H1 (cell line): ENCODE measurements at regions not wholly inside any gene's neighbourhood (a gene's known extent, or its start where the extent isn't known, plus 50 kb on each side); places are given as distances from the start of the nearest gene placed in this dataset.
A peak's percentile ranks its signal among the peaks of the same experiment; 100 is the strongest.

Source experiments
- CTCF ChIA-PET: fragments of 300-600 bp; sonication (Branson Sonifier 250); formaldehyde crosslinking; loops from one replicate; lab custom pipeline; 2021; ENCODE audit not compliant: partially characterized antibody; lab: Charles Lee
- POLR2A ChIA-PET: fragments of 300-600 bp; sonication (Branson Sonifier 250); formaldehyde crosslinking; loops from one replicate; lab custom pipeline; 2021; ENCODE audit warnings: inconsistent platforms; ENCODE audit not compliant: partially characterized antibody; lab: Charles Lee
- DNase-seq, 2 experiments: peaks; one replicate each; pipeline versions ENCODE4 v3.0.0 to v3.0.0-alpha.2; 2010 to 2022; ENCODE audit warnings: low spot score in 2 of 2, low read depth in 1 of 2, mixed read lengths in 1 of 2
- FAIRE-seq: peaks from 2 replicates; lab custom pipeline; 2011; peaks lifted over from hg19 to GRCh38; lab: Jason Lieb, UNC
- H2AFZ ChIP-seq: 2 replicates; pipeline ENCODE4 v1.8.1; 2012; ENCODE audit warnings: low read length, inconsistent platforms
- H2AK5ac ChIP-seq: 2 replicates; pipeline ENCODE4 v1.6.1; 2013; ENCODE audit warnings: low read depth, low read length
- H2BK120ac ChIP-seq: replicated peaks from 2 replicates; pipeline ENCODE3; 2013; ENCODE audit warnings: low read depth, low read length, inconsistent platforms
- H2BK12ac ChIP-seq: 2 replicates; pipeline ENCODE4 v1.6.1; 2013; ENCODE audit warnings: low read depth, low read length
- H2BK15ac ChIP-seq: 2 replicates; pipeline ENCODE4 v1.6.1; 2013; ENCODE audit warnings: low read length
- H2BK20ac ChIP-seq: 2 replicates; pipeline ENCODE4 v1.6.1; 2013; ENCODE audit warnings: low read length
- H2BK5ac ChIP-seq: 2 replicates; pipeline ENCODE4 v1.6.1; 2013; ENCODE audit warnings: low read depth, low read length
- H3K14ac ChIP-seq: 2 replicates; pipeline ENCODE4 v1.6.1; 2013; ENCODE audit warnings: inconsistent platforms; ENCODE audit not compliant: insufficient read length
- H3K18ac ChIP-seq: 2 replicates; pipeline ENCODE4 v1.6.1; 2013; ENCODE audit warnings: low read length; ENCODE audit errors: extremely low read depth
- H3K23ac ChIP-seq: 2 replicates; pipeline ENCODE4 v1.6.1; 2013; ENCODE audit warnings: inconsistent platforms; ENCODE audit not compliant: insufficient read length
- H3K23me2 ChIP-seq: 2 replicates; pipeline ENCODE4 v1.6.1; 2013; ENCODE audit warnings: low read depth, low read length
- H3K27ac ChIP-seq: 2 replicates; pipeline ENCODE4 v1.6.1; 2011; ENCODE audit warnings: low read depth, low read length, inconsistent platforms
- H3K27me3 ChIP-seq, 4 experiments: replicated peaks in 1 of 4; 1 replicate in 1 of 4; 2 replicates in 3 of 4; pipeline versions ENCODE4 v1.6.1 to v1.8.1; 2011 to 2013; ENCODE audit warnings: low read length in 3 of 4, mild to moderate bottlenecking in 3 of 4, inconsistent platforms in 2 of 4, mixed read lengths in 2 of 4, moderate library complexity in 1 of 4; ENCODE audit not compliant: control insufficient read depth in 3 of 4, insufficient read depth in 3 of 4; ENCODE audit errors: extremely low read depth in 1 of 4
- H3K36me3 ChIP-seq, 4 experiments: 2 replicates each; pipeline versions ENCODE4 v1.6.1 to v1.8.1; 2011 to 2013; ENCODE audit warnings: mild to moderate bottlenecking in 4 of 4, low read length in 3 of 4, moderate library complexity in 2 of 4, control low read depth in 1 of 4, inconsistent platforms in 1 of 4; ENCODE audit not compliant: insufficient read depth in 4 of 4, control insufficient read depth in 2 of 4
- H3K4ac ChIP-seq: replicated peaks from 2 replicates; pipeline ENCODE3; 2013; ENCODE audit warnings: low read length, low read depth, mixed read lengths, inconsistent platforms; ENCODE audit not compliant: insufficient read length
- H3K4me1 ChIP-seq, 4 experiments: replicated peaks in 1 of 4; 1 replicate in 1 of 4; 2 replicates in 3 of 4; pipeline versions ENCODE4 v1.6.1 to v1.8.1; 2011 to 2013; ENCODE audit warnings: low read length in 3 of 4, inconsistent platforms in 2 of 4, mixed read lengths in 1 of 4; ENCODE audit not compliant: insufficient read depth in 4 of 4, control insufficient read depth in 3 of 4
- H3K4me2 ChIP-seq, 2 experiments: 2 replicates each; pipeline versions ENCODE4 v1.6.1 to v1.8.1; 2011 to 2013; ENCODE audit warnings: low read depth in 2 of 2, low read length in 2 of 2, control low read depth in 1 of 2, inconsistent platforms in 1 of 2, mild to moderate bottlenecking in 1 of 2; ENCODE audit not compliant: insufficient read depth in 1 of 2
- H3K4me3 ChIP-seq, 4 experiments: fragments of 200-600, 300-600 bp in 1 of 4; sonication (generic), shearing (Covaris generic), sonication (Bioruptor Twin) in 1 of 4; 2 replicates each; pipeline versions ENCODE4 v1.5.1 to v1.8.1; 2011 to 2016; ENCODE audit warnings: low read length in 4 of 4, low read depth in 3 of 4, control low read depth in 2 of 4, inconsistent platforms in 2 of 4, mild to moderate bottlenecking in 2 of 4, mixed read lengths in 1 of 4, moderate library complexity in 1 of 4; ENCODE audit not compliant: insufficient read depth in 2 of 4; ENCODE audit errors: extremely low read depth in 1 of 4
- H3K56ac ChIP-seq: replicated peaks from 2 replicates; pipeline ENCODE3; 2013; ENCODE audit warnings: low read depth, mild to moderate bottlenecking, mixed read lengths, low read length, inconsistent platforms; ENCODE audit not compliant: insufficient read length
- H3K79me1 ChIP-seq: 2 replicates; pipeline ENCODE4 v1.6.1; 2013; ENCODE audit warnings: low read depth, low read length, control low read depth
- H3K79me2 ChIP-seq, 2 experiments: 2 replicates each; pipeline versions ENCODE4 v1.6.1 to v1.8.1; 2012 to 2013; ENCODE audit warnings: low read length in 2 of 2, mild to moderate bottlenecking in 2 of 2, inconsistent platforms in 1 of 2; ENCODE audit not compliant: insufficient read depth in 2 of 2, control insufficient read depth in 1 of 2
- H3K9ac ChIP-seq, 4 experiments: replicated peaks in 1 of 4; 1 replicate in 1 of 4; 2 replicates in 3 of 4; pipeline versions ENCODE4 v1.6.1 to v1.8.1; 2011 to 2013; ENCODE audit warnings: low read depth in 3 of 4, low read length in 3 of 4, control low read depth in 2 of 4, mild to moderate bottlenecking in 2 of 4, moderate library complexity in 2 of 4, inconsistent platforms in 1 of 4; ENCODE audit errors: extremely low read depth in 1 of 4
- H3K9me3 ChIP-seq, 2 experiments: 2 replicates each; pipeline versions ENCODE4 v1.6.1 to v1.8.1; 2012 to 2013; ENCODE audit warnings: mild to moderate bottlenecking in 2 of 2, moderate library complexity in 2 of 2, control low read depth in 1 of 2, inconsistent platforms in 1 of 2, low read depth in 1 of 2, low read length in 1 of 2, mixed read lengths in 1 of 2; ENCODE audit not compliant: insufficient read depth in 2 of 2
- H4K20me1 ChIP-seq, 2 experiments: replicated peaks in 1 of 2; 2 replicates each; pipeline versions ENCODE3 to v1.8.1; 2011 to 2013; ENCODE audit warnings: inconsistent platforms in 2 of 2, low read length in 2 of 2, mild to moderate bottlenecking in 1 of 2; ENCODE audit not compliant: insufficient read depth in 2 of 2, control insufficient read depth in 1 of 2
- H4K5ac ChIP-seq: 2 replicates; pipeline ENCODE4 v1.6.1; 2013; ENCODE audit warnings: low read length, low read depth, mixed read lengths, inconsistent platforms; ENCODE audit not compliant: insufficient read length
- H4K8ac ChIP-seq: 2 replicates; pipeline ENCODE4 v1.8.0; 2013; ENCODE audit warnings: mild to moderate bottlenecking, moderate library complexity, low read length, inconsistent platforms; ENCODE audit not compliant: insufficient read depth; ENCODE audit errors: extremely low read depth
- H4K91ac ChIP-seq: replicated peaks from 2 replicates; pipeline ENCODE3; 2013; ENCODE audit warnings: low read length, mixed read lengths, inconsistent platforms; ENCODE audit not compliant: insufficient read length
- HDAC6 ChIP-seq: IDR thresholded peaks from one replicate; pipeline ENCODE4 v1.7.1; 2012; ENCODE audit warnings: low read depth, mild to moderate bottlenecking, inconsistent platforms, low read length, moderate library complexity
- RAD21 ChIP-seq, 2 experiments: IDR thresholded peaks in 1 of 2; conservative IDR thresholded peaks in 1 of 2; 2 replicates each; pipeline ENCODE4 v1.6.1; 2011; ENCODE audit warnings: low read depth in 2 of 2, low read length in 2 of 2, improper control_type of control experiment in 1 of 2, inconsistent platforms in 1 of 2, mild to moderate bottlenecking in 1 of 2, moderate library complexity in 1 of 2
- whole genome bisulfite sequencing, 2 experiments: shearing (Covaris generic) in 1 of 2; methylation state at CpG; one replicate each; pipeline versions ENCODE4 v1.1.6 to v1.1.7; 2013 to 2015; ENCODE audit warnings: low lambda C conversion rate in 2 of 2, mixed read lengths in 2 of 2, inconsistent platforms in 1 of 2, low coverage in 1 of 2, missing lambda C conversion rate in 1 of 2; ENCODE audit not compliant: insufficient replicate concordance in 2 of 2, insufficient coverage in 1 of 2, insufficient read length in 1 of 2; ENCODE audit errors: extremely low coverage in 1 of 2, missing lambda C conversion rate in 1 of 2; 5-methylcytosine and 5-hydroxymethylcytosine counted together

DNA sequence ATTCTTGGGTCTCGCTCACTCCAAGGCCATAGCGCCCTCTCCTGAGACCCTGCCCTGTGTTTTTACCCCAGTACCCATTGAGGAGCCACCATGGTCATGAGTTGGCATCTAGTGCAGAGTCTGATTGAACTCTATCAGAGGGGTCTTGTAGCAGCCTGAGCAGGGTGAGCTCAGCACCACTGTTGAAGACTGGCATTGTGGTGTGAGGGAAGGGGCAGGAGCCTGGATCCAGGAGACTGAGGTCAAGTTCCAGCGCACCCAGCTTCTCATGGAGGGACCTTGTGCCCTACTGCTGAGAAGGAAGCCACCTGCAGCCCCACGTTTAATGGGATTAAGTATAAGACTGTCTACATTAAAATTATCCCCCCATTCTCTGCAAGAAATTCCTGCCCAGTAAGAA, 65.8 kb upstream of the LARS2 start:
- FAIRE-seq (no peak), DNase-seq (no peak)
- POLR2A ChIA-PET = interaction anchor here (1.4 to 1.9 kb wide), 2 partner anchors 10 to 15 kb away, joined by 4 to 7 read pairs; no protein-coding TSS in a partner anchor
- H3K23ac ChIP-seq = no peak overlapping the region
- H4K8ac ChIP-seq = no peak overlapping the region
- H2BK15ac ChIP-seq = no peak overlapping the region
- no peaks in the 10 kb centered on the region for H4K20me1 ChIP-seq
- no peaks in the 10 kb centered on the region for H3K23me2 ChIP-seq
- H3K4me3 ChIP-seq = no peak overlapping the region
- H2AFZ ChIP-seq = no peak overlapping the region
- no peak overlapping the region for H3K14ac ChIP-seq
- H3K4ac ChIP-seq = no peak overlapping the region
- no peak overlapping the region for H3K9ac ChIP-seq
- no peaks in the 10 kb centered on the region for H3K27me3 ChIP-seq
- no peak overlapping the region for H2AK5ac ChIP-seq
- no peak overlapping the region for H4K5ac ChIP-seq
- no peak overlapping the region for H4K91ac ChIP-seq
- TF ChIP-seq HDAC6 (no peak), RAD21 (IDR thresholded peaks at IDR 0.05 in 1 of 2, conservative IDR thresholded peaks at IDR 0.05 in 1 of 2; ENCODE audit: low read depth in 2 of 2, low read length in 2 of 2) (peak in 1 of 2 experiments; percentile 25; a peak in 2 of 4 replicates)
- no peak overlapping the region for H2BK120ac ChIP-seq
- WGBS, 2 experiments = 98% methylated on average over 4 of the region's 4 CpGs; no CpG with 5 or more reads in 1 of the 2 experiments
- H3K4me1 ChIP-seq = peaks cover 4 to 10% (median 10%) of the 10 kb centered on the region in 4 experiments; a peak in 5 of 7 replicates
- no peak overlapping the region for H2BK12ac ChIP-seq
- H3K27ac ChIP-seq = no peak overlapping the region
- H3K4me2 ChIP-seq = no peak overlapping the region
- no peaks in the 10 kb centered on the region for H3K79me1 ChIP-seq
- CTCF ChIA-PET = interaction anchor here (0.6 to 1.4 kb wide), 2 partner anchors 9 to 111 kb away, joined by 3 read pairs; no protein-coding TSS in a partner anchor
- no peak overlapping the region; the same call in 1 of the 2 replicates for H3K18ac ChIP-seq
- no peaks in the 10 kb centered on the region for H3K79me2 ChIP-seq
- H3K36me3 ChIP-seq = no peaks in the 10 kb centered on the region
- no peaks in the 10 kb centered on the region for H3K9me3 ChIP-seq
- no peak overlapping the region for H3K56ac ChIP-seq
- no peak overlapping the region for H2BK5ac ChIP-seq
- H2BK20ac ChIP-seq = no peak overlapping the region
